ENCODE measurements at regions not wholly inside any gene's neighbourhood (a gene's known extent, or its start where the extent isn't known, plus 50 kb on each side); places are given as distances from the start of the nearest gene placed in this dataset.
A peak's percentile ranks its signal among the peaks of the same experiment; 100 is the strongest.
"Not testable (repeated sequence)": the region's sequence is repeated elsewhere in the genome, so short reads cannot be mapped to it uniquely, and the experiment has no call there.

GRCh38 chrX:45435481-45435880 is 234.8 kb upstream of the DIPK2B start:
- H3K9me3 ChIP-seq (ENCODE audit: insufficient read depth, low read depth, low read length): no peaks in the 10 kb centered on the region
- no peak overlapping the region for H3K4me3 ChIP-seq (ENCODE audit: low read length)
- no peaks in the 10 kb centered on the region for H3K36me3 ChIP-seq (ENCODE audit: insufficient read depth, low read depth, low read length)
- peaks cover 15% of the 10 kb centered on the region for H3K4me1 ChIP-seq (ENCODE audit: insufficient read depth, low read length)
- no peak overlapping the region for H3K9ac ChIP-seq (ENCODE audit: low read depth, low read length)
- H3K27ac ChIP-seq (ENCODE audit: low read length): no peak overlapping the region
- no peaks in the 10 kb centered on the region for H3K27me3 ChIP-seq (ENCODE audit: insufficient read depth, low read length)

- no peaks in the 10 kb centered on the region for H3K36me3 ChIP-seq (ENCODE audit: insufficient read depth, low read depth, low read length)
- no peak overlapping the region for H3K27ac ChIP-seq (ENCODE audit: low read length)
- no peak overlapping the region; the same call in 1 of the 2 replicates for H3K9ac ChIP-seq (ENCODE audit: low read depth, low read length)
- H3K4me1 ChIP-seq (ENCODE audit: insufficient read depth, low read length): peaks cover 15% of the 10 kb centered on the region
- H3K4me3 ChIP-seq (ENCODE audit: low read length): peak overlapping the region; percentile 22; the same call in 1 of the 2 replicates
- H3K27me3 ChIP-seq (ENCODE audit: insufficient read depth, low read length): no peaks in the 10 kb centered on the region
- no peaks in the 10 kb centered on the region for H3K9me3 ChIP-seq (ENCODE audit: insufficient read depth, low read depth, low read length)
These were observed 233.6 kb upstream of the DIPK2B start for GRCh38 chrX:45434231-45434630.

GRCh38 chrX:45428831-45429230 is 228.2 kb upstream of the DIPK2B start:
- Histone ChIP-seq H3K9me3 (ENCODE audit: insufficient read depth, low read depth, low read length) (no peaks in the 10 kb centered on the region), H3K27ac (ENCODE audit: low read length) (no peak overlapping the region), H3K4me1 (ENCODE audit: insufficient read depth, low read length) (peaks cover 2% of the 10 kb centered on the region; the same call in 1 of the 2 replicates), H3K4me3 (ENCODE audit: low read length) (no peak overlapping the region), H3K9ac (ENCODE audit: low read depth, low read length) (no peak overlapping the region), H3K27me3 (ENCODE audit: insufficient read depth, low read length) (no peaks in the 10 kb centered on the region), H3K36me3 (ENCODE audit: insufficient read depth, low read depth, low read length) (no peaks in the 10 kb centered on the region)

GRCh38 chrX:45424326-45424725 is 223.7 kb upstream of the DIPK2B start:
- Histone ChIP-seq H3K4me1 (ENCODE audit: insufficient read depth, low read length) (no peaks in the 10 kb centered on the region), H3K4me3 (ENCODE audit: low read length) (no peak overlapping the region), H3K27ac (ENCODE audit: low read length) (no peak overlapping the region), H3K36me3 (ENCODE audit: insufficient read depth, low read depth, low read length) (no peaks in the 10 kb centered on the region), H3K9ac (ENCODE audit: low read depth, low read length) (no peak overlapping the region), H3K9me3 (ENCODE audit: insufficient read depth, low read depth, low read length) (no peaks in the 10 kb centered on the region), H3K27me3 (ENCODE audit: insufficient read depth, low read length) (no peaks in the 10 kb centered on the region)

GRCh38 chrX:45422216-45422925 is 221.7 kb upstream of the DIPK2B start:
- no peaks in the 10 kb centered on the region for H3K36me3 ChIP-seq (ENCODE audit: insufficient read depth, low read depth, low read length)
- no peak overlapping the region for H3K9ac ChIP-seq (ENCODE audit: low read depth, low read length)
- H3K9me3 ChIP-seq (ENCODE audit: insufficient read depth, low read depth, low read length): no peaks in the 10 kb centered on the region
- no peaks in the 10 kb centered on the region for H3K4me1 ChIP-seq (ENCODE audit: insufficient read depth, low read length)
- H3K27me3 ChIP-seq (ENCODE audit: insufficient read depth, low read length): no peaks in the 10 kb centered on the region
- no peak overlapping the region for H3K4me3 ChIP-seq (ENCODE audit: low read length)
- H3K27ac ChIP-seq (ENCODE audit: low read length): no peak overlapping the region

- H3K36me3 ChIP-seq (ENCODE audit: insufficient read depth, low read depth, low read length): no peaks in the 10 kb centered on the region
- no peaks in the 10 kb centered on the region for H3K9me3 ChIP-seq (ENCODE audit: insufficient read depth, low read depth, low read length)
- H3K27ac ChIP-seq (ENCODE audit: low read length): no peak overlapping the region
- no peaks in the 10 kb centered on the region for H3K4me1 ChIP-seq (ENCODE audit: insufficient read depth, low read length)
- H3K9ac ChIP-seq (ENCODE audit: low read depth, low read length): no peak overlapping the region
- H3K27me3 ChIP-seq (ENCODE audit: insufficient read depth, low read length): no peaks in the 10 kb centered on the region
- no peak overlapping the region for H3K4me3 ChIP-seq (ENCODE audit: low read length)
These were observed 221.1 kb upstream of the DIPK2B start for GRCh38 chrX:45421806-45422205.

- Histone ChIP-seq H3K36me3 (ENCODE audit: insufficient read depth, low read depth, low read length) (no peaks in the 10 kb centered on the region), H3K9me3 (ENCODE audit: insufficient read depth, low read depth, low read length) (no peaks in the 10 kb centered on the region), H3K27ac (ENCODE audit: low read length) (no peak overlapping the region), H3K4me3 (ENCODE audit: low read length) (no peak overlapping the region), H3K4me1 (ENCODE audit: insufficient read depth, low read length) (peaks cover 16% of the 10 kb centered on the region; the same call in 1 of the 2 replicates), H3K9ac (ENCODE audit: low read depth, low read length) (no peak overlapping the region), H3K27me3 (ENCODE audit: insufficient read depth, low read length) (no peaks in the 10 kb centered on the region)
These were observed 203.5 kb upstream of the DIPK2B start for GRCh38 chrX:45404206-45404605.

- Histone ChIP-seq H3K4me3 (ENCODE audit: low read length) (no peak overlapping the region), H3K27me3 (ENCODE audit: insufficient read depth, low read length) (no peaks in the 10 kb centered on the region), H3K36me3 (ENCODE audit: insufficient read depth, low read depth, low read length) (no peaks in the 10 kb centered on the region), H3K4me1 (ENCODE audit: insufficient read depth, low read length) (peaks cover 16% of the 10 kb centered on the region; the same call in 1 of the 2 replicates), H3K9me3 (ENCODE audit: insufficient read depth, low read depth, low read length) (no peaks in the 10 kb centered on the region), H3K27ac (ENCODE audit: low read length) (no peak overlapping the region), H3K9ac (ENCODE audit: low read depth, low read length) (no peak overlapping the region)
These were observed 201.2 kb upstream of the DIPK2B start for GRCh38 chrX:45401923-45402322.

GRCh38 chrX:45400951-45401725 is 200.5 kb upstream of the DIPK2B start:
- H3K9ac ChIP-seq (ENCODE audit: low read depth, low read length): peak overlapping the region; percentile 68
- not testable (repeated sequence) for H3K36me3 ChIP-seq (ENCODE audit: insufficient read depth, low read depth, low read length); H3K27me3 ChIP-seq (ENCODE audit: insufficient read depth, low read length); H3K9me3 ChIP-seq (ENCODE audit: insufficient read depth, low read depth, low read length)
- peaks cover 16% of the 10 kb centered on the region; the same call in 1 of the 2 replicates for H3K4me1 ChIP-seq (ENCODE audit: insufficient read depth, low read length)
- H3K27ac ChIP-seq (ENCODE audit: low read length): peak overlapping the region; percentile 77
- H3K4me3 ChIP-seq (ENCODE audit: low read length): peak overlapping the region; percentile 38; the same call in 1 of the 2 replicates

- peak overlapping the region; percentile 68; the same call in 1 of the 2 replicates for H3K9ac ChIP-seq (ENCODE audit: low read depth, low read length)
These were observed 199.5 kb upstream of the DIPK2B start for GRCh38 chrX:45400027-45400779.

GRCh38 chrX:45385757-45386156 is 185.1 kb upstream of the DIPK2B start:
- Histone ChIP-seq H3K9me3 (ENCODE audit: insufficient read depth, low read depth, low read length) (no peaks in the 10 kb centered on the region), H3K27ac (ENCODE audit: low read length) (no peak overlapping the region), H3K4me3 (ENCODE audit: low read length) (no peak overlapping the region), H3K4me1 (ENCODE audit: insufficient read depth, low read length) (no peaks in the 10 kb centered on the region), H3K9ac (ENCODE audit: low read depth, low read length) (no peak overlapping the region), H3K36me3 (ENCODE audit: insufficient read depth, low read depth, low read length) (no peaks in the 10 kb centered on the region), H3K27me3 (ENCODE audit: insufficient read depth, low read length) (no peaks in the 10 kb centered on the region)

More at GRCh38 chrX:45400027-45400779, 199.5 kb upstream of the DIPK2B start:
- Histone ChIP-seq H3K4me3 (ENCODE audit: low read length) (no peak overlapping the region; the same call in 1 of the 2 replicates), H3K36me3 (ENCODE audit: insufficient read depth, low read depth, low read length) (no peaks in the 10 kb centered on the region), H3K9me3 (ENCODE audit: insufficient read depth, low read depth, low read length) (no peaks in the 10 kb centered on the region), H3K27ac (ENCODE audit: low read length) (peak overlapping the region; percentile 77), H3K27me3 (ENCODE audit: insufficient read depth, low read length) (no peaks in the 10 kb centered on the region), H3K4me1 (ENCODE audit: insufficient read depth, low read length) (peaks cover 16% of the 10 kb centered on the region; the same call in 1 of the 2 replicates)
